NCI-H2171 treated with DMSO at 0.1 percent for 48 hours (cell line): ENCODE measurements at regions not wholly inside any gene's neighbourhood (a gene's known extent, or its start where the extent isn't known, plus 50 kb on each side); places are given as distances from the start of the nearest gene placed in this dataset.

Source experiments
- DNase-seq: peaks from one replicate; lab custom pipeline; 2025; lab: John Stamatoyannopoulos, UW

DNA sequence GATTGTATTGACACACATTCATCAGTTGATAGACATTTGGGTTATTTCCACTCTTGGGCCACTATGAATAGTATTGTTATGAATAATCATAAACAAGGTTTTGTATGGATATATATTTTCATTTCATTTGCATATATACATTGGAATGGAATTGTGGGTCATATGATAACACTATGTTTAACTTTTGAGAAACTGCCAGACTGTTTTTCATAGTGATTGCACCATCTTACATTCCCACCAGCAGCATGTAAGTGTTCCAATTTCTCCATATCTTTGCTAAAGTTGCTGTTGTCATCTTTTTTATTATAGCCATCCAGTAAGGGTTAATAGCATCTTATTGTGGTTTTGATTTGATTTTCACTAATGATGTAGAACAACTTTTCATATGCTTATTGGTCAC, 198.5 kb upstream of the PPFIA2 start:
- no peak for DNase-seq

DNA sequence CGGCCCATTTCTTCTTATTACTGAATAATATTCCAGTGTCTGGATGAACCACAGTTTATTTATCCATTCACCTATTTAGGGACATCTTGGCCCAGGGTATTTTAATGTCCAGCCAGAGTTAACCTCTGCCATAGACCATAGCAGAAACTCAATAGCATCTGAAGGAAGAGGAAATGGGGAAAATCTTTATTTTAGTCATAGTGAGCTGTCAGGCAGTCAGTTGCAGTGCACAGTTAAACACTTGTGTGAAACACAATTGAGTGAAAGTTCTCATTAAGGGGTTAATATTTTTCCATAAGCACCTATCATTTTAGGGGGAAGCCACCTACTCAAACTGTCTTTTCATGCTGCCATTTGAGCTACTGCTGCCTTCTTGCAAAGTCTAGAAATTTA, 197.3 kb upstream of the PPFIA2 start:
- no peak for DNase-seq

DNA sequence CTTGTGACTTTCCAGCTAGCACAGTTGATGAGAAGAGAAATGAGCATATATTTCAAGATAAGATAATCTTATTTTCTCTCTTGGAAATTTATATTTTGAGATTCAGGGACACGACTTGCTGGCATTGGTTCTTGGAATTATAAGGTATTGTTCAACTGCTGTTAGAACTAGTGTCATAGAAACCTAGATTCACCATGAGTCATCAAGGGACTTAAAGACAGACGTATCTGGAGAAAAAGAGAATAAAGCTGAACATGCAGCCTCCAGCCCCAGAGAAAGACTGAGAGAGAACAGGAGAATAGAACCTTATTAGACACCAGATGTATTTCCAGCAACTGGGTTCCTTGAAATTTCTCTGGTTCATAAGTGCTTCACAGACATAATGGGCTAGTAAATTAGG, 194.4 kb upstream of the PPFIA2 start:
- DNase-seq, result no peak

DNA sequence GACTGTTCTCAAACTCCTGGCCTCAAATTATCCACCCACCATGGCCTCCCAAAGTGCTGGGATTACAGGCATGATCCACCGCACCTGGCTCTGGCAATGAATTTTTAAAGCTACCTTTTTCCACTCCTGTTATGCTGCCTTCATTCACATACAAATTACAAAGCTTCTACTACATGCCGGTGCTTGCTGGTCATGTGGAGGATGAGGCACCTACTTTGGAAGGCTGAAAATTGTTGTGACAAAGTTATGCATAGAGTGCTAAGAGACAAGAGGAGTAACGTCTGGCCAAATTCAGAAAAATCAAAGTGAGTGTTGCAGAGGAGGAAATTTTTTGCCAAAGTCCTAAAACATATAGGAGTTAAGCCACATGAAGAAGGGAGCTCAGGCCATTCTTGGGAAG, 191.7 kb upstream of the PPFIA2 start:
- DNase-seq, result no peak

DNA sequence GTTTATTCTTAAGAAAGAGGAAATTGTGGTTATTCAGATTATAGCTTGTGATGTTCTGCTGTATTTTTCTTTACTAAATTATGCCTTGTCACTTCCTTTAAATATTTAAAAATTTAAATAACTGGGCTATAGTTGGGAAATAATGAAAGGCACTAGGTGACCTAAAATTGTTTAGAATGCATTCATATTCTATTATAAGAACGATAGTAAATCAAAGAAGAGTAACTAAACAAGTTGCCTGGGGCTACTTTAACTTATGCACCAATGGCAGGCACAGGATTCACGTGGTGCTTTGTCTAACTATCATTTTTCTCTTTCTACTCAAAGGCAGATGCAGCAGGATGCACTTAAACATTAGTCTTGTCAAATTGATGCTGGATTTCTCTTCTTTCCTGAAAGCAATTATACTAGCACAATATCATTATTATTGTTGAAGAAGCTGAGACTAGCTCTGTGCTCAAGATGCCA, 190.7 kb upstream of the PPFIA2 start:
- no peak for DNase-seq

GRCh38 chr12:81949416-81949815, 190.3 kb upstream of the PPFIA2 start:
- no peak for DNase-seq

GRCh38 chr12:81944886-81945285, 185.7 kb upstream of the PPFIA2 start:
- no peak for DNase-seq

- DNase-seq, result no peak
Observed at GRCh38 chr12:81942594-81942993, 183.4 kb upstream of the PPFIA2 start.

- no peak for DNase-seq
Observed at GRCh38 chr12:81930037-81930436, 170.9 kb upstream of the PPFIA2 start.

- DNase-seq, result no peak
Observed at GRCh38 chr12:81896771-81897170, 137.6 kb upstream of the PPFIA2 start.

DNA sequence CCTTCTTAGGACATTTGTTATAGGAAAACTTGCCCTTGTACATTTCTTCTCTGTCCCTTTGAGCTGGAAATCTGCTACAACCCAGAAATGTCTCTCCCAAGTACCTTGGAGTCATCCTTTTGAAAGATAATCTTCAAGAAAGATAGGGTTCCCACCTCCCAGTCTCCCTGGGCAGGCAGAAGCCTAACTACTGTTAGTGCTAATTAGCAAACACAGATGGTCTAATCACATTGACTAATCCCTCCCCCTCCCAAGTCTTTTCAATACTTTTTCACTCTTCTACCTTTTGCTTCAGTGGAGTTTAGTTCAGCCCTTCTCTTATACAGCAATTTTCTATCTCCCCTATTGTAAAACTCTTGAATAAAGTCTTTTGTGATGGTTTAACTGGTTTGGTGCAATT, 129.8 kb upstream of the PPFIA2 start:
- DNase-seq, result no peak

DNA sequence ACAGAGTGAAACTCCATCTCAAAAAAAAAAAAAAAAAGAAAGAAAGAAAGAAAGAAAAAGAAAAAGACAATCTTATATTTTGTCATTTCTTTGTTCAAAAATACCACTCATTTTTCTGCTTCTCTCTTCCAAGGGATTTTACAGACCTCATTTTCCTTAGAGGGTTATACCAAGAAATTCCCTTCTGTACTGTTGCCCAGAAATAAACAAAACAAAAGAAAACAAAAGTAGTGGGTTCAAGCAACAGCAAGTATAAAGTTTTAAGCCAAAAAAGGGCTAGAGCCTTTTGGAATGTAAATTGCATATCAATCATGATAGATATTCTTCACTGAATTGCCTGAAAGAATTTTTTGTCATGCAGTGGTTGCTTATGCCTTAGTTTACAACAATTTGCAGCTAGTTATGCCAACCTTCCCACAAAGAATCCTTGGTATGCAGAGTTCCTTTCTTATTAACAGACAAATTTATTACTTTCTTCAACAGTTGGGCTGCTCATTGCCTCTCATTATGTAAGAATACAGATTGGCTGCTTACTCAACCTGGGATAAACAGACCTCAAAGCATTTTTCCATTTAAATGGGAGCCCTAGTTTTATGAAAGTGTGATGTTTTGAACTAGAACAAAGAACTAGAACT, 129.1 kb upstream of the PPFIA2 start:
- no peak for DNase-seq

DNA sequence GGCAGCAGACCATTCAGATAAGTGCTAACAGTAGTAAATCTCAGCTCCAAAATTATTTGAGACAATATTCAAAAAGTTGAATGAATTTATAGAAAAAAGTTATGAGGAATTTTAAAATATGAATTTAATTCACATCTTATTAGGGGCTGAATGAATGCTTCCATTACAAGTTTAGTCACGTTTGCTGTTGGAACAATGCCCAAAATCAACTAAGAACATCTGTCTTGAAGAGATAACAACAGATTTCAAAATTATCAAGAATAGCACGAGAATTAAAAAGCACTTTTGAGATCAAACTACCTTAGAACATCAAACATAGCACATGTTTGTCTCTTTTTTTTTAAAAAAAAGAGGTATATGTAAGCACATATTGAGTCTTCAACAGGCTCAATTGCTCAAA, 115.4 kb upstream of the PPFIA2 start:
- peak; percentile 83 for DNase-seq

- DNase-seq, result peak; percentile 82
Observed at GRCh38 chr12:81874166-81874565, 115.0 kb upstream of the PPFIA2 start.

DNA sequence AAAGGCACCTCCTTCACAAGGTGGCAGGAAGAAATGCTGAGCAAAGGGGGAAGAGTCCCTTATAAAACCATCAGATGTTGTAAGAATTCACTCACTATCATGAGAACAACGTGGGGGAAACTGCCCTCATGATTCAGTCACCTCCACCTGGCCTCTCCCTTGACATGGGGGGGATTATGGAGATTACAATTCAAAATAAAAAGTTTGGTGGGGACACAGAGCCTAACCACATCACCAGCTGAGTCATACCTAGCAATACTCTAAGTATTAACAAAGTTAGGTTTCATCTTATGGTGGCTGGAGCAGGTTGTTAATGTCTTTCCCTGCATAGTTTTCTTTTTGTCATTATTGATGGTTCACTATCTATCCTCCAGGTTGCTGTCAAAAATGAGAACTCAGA, 113.2 kb upstream of the PPFIA2 start:
- DNase-seq, result no peak

DNA sequence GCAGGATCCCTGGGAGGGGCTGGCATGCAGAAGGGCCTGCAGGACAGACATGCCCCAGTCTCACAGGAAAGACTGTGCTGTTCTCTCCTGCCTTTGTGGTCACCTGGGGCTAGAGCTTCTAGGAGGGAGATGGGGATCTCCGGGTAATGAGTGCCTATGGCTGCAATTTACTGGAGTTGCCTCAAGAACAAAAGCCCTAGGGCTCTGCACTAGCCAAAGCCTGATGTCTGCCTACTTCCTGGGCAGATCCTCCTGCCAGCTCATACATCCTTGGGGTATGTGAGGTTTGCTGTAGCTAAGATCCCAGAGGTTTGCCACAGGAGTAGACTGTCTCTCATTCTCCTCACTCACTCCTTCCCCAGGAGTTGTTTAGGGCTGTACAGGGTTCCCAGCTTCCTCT, 106.9 kb upstream of the PPFIA2 start:
- DNase-seq, result no peak

- DNase-seq, result no peak
Observed at GRCh38 chr12:81863406-81863805, 104.3 kb upstream of the PPFIA2 start.

DNA sequence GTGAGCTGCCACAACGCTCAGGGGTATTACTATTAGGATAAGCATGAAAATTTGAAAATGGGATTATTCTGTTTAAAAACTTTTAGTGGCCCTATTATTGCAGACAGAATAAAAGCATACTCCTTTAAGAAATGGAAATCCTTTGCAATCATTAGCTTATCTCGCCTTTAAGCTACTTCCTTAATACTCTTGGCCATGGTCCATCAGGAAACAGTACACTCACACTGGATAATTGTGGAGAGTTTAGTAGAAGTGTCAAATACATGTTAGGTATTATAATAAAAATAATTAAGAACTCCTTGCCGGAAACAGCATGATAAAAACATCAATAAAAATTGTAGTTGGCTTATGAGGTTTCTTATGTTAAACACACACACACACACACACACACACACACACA, 100.4 kb upstream of the PPFIA2 start:
- DNase-seq, result no peak

DNA sequence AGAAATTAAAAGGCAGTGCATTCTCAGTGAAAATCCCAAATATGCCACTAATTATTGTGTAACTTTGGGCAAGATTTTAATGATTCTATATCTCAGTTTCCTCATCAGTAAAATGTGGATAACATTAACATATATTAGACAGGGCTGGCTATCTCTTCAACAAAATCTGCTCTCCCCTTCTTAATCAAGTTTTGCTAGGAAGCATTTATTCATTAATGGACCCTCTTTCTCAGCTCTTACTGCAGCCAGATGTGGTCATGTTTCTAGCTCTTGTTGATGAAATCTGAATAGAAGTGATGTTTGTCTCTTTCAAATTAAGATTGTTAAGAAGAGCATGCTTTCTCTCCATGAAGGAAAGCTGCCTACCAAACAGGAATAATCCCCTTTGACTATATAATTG, 84.4 kb upstream of the PPFIA2 start:
- DNase-seq, result no peak

- no peak for DNase-seq
Observed at GRCh38 chr12:81835783-81836182, 76.6 kb upstream of the PPFIA2 start.

GRCh38 chr12:81819991-81820633, 61.0 kb upstream of the PPFIA2 start:
- DNase-seq, result no peak

DNA sequence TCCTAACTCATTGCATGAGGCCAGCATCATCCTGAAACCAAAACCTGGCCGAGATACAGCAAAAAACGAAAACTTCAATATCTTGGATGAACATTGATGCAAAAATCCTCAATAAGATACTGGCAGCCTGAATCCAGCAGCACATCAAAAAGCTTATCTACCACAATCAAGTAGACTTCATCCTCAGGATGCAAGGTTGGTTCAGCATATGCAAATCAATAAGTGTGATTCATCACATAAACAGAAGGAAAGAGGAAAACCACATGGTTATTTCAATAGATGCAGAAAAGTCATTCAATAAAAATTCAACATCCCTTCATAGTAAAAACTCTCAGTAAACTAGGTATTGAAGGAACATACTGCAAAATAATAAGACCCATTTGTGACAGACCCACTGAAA, 56.5 kb upstream of the PPFIA2 start:
- no peak for DNase-seq

- DNase-seq, result no peak
Observed at GRCh38 chr12:81811778-81812125, 52.6 kb upstream of the PPFIA2 start.

GRCh38 chr12:81811061-81811777, 52.1 kb upstream of the PPFIA2 start:
- no peak for DNase-seq
